Keratinocyte (primary cell): ENCODE measurements at regions not wholly inside any gene's neighbourhood (a gene's known extent, or its start where the extent isn't known, plus 50 kb on each side); places are given as distances from the start of the nearest gene placed in this dataset.

Experiments
- DNase-seq: peaks from one replicate; pipeline ENCODE4 v3.0.0-alpha.2; 2011; ENCODE audit warnings: low read depth, missing footprints, low spot score
- FAIRE-seq: peaks from 2 replicates; lab custom pipeline; 2011; peaks lifted over from hg19 to GRCh38; lab: Jason Lieb, UNC
- H2AFZ ChIP-seq: 2 replicates; pipeline ENCODE4 v1.6.0; 2012; ENCODE audit warnings: low read length, control low read depth, inconsistent platforms; ENCODE audit not compliant: control insufficient read depth
- H3K27ac ChIP-seq: 2 replicates; pipeline ENCODE4 v1.5.1; 2011; ENCODE audit warnings: low read length; ENCODE audit not compliant: control insufficient read depth, insufficient read depth
- H3K27me3 ChIP-seq: 3 replicates; pipeline ENCODE4 v1.6.0; 2011; ENCODE audit warnings: low read length; ENCODE audit not compliant: control insufficient read depth, insufficient read depth; ENCODE audit errors: extremely low read depth
- H3K36me3 ChIP-seq, 2 experiments: 2 replicates in 1 of 2; 3 replicates in 1 of 2; pipeline ENCODE4 v1.5.1; 2011; ENCODE audit warnings: low read length in 2 of 2, mild to moderate bottlenecking in 1 of 2; ENCODE audit not compliant: control insufficient read depth in 2 of 2, insufficient read depth in 2 of 2; ENCODE audit errors: extremely low read depth in 1 of 2
- H3K4me1 ChIP-seq: 3 replicates; pipeline ENCODE4 v1.5.1; 2011; ENCODE audit warnings: low read length; ENCODE audit not compliant: control insufficient read depth, insufficient read depth; ENCODE audit errors: extremely low read depth
- H3K4me2 ChIP-seq: 3 replicates; pipeline ENCODE4 v1.6.0; 2011; ENCODE audit warnings: low read depth, low read length; ENCODE audit not compliant: control insufficient read depth, insufficient read depth; ENCODE audit errors: extremely low read depth
- H3K4me3 ChIP-seq, 3 experiments: fragments of 200-600 bp in 1 of 3; sonication (generic) in 1 of 3; 2 replicates in 2 of 3; 3 replicates in 1 of 3; pipeline ENCODE4 v1.5.1; 2011 to 2016; ENCODE audit warnings: low read length in 3 of 3, mild to moderate bottlenecking in 3 of 3, control low read depth in 2 of 3, inconsistent platforms in 1 of 3, low read depth in 1 of 3, mixed read lengths in 1 of 3, mixed run types in 1 of 3, moderate library complexity in 1 of 3; ENCODE audit not compliant: control insufficient read depth in 2 of 3, insufficient read depth in 2 of 3; ENCODE audit errors: extremely low read depth in 1 of 3
- H3K79me2 ChIP-seq: 2 replicates; pipeline ENCODE4 v1.6.0; 2012; ENCODE audit warnings: low read length; ENCODE audit not compliant: control insufficient read depth, insufficient read depth
- H3K9ac ChIP-seq: 3 replicates; pipeline ENCODE4 v1.6.0; 2011; ENCODE audit warnings: low read length; ENCODE audit not compliant: control insufficient read depth, insufficient read depth; ENCODE audit errors: extremely low read depth
- H3K9me1 ChIP-seq: 3 replicates; pipeline ENCODE4 v1.6.0; 2011; ENCODE audit warnings: low read length; ENCODE audit not compliant: control insufficient read depth, insufficient read depth; ENCODE audit errors: extremely low read depth
- H3K9me3 ChIP-seq: 2 replicates; pipeline ENCODE4 v1.5.1; 2012; ENCODE audit warnings: low read depth, low read length; ENCODE audit not compliant: control insufficient read depth
- H4K20me1 ChIP-seq: 3 replicates; pipeline ENCODE4 v1.6.0; 2011; ENCODE audit warnings: low read length; ENCODE audit not compliant: control insufficient read depth, insufficient read depth; ENCODE audit errors: extremely low read depth
- CTCF ChIP-seq, 3 experiments: IDR thresholded peaks in 1 of 3; conservative IDR thresholded peaks in 1 of 3; optimal IDR thresholded peaks in 1 of 3; 2 replicates in 2 of 3; 3 replicates in 1 of 3; pipeline versions ENCODE3 to v1.5.1; 2011; ENCODE audit warnings: low read length in 3 of 3, mild to moderate bottlenecking in 3 of 3, moderate library complexity in 2 of 3, control low read depth in 1 of 3, inconsistent platforms in 1 of 3; ENCODE audit not compliant: insufficient read depth in 2 of 3; ENCODE audit errors: extremely low read depth in 1 of 3
- EZH2 ChIP-seq: IDR thresholded peaks from one replicate; pipeline ENCODE4 v1.6.1; 2012; ENCODE audit warnings: inconsistent platforms, mild to moderate bottlenecking, low read length, moderate library complexity
- dilution Hi-C: fragments of 300-500 bp; cut with MboI; formaldehyde crosslinking; loops from one replicate; pipeline ENCODE4 v1.7.0; 2020; ENCODE audit warnings: low sequenced_read_pairs; ENCODE audit not compliant: extremely low pct_ligation_motif_present

GRCh38 chr7:54253036-54253373 lies 289.2 kb upstream of the VSTM2A start:
- DNase-seq (no peak), FAIRE-seq (no peak)

GRCh38 chr7:54255242-54255641 lies 286.9 kb upstream of the VSTM2A start:
- H3K27ac ChIP-seq = no peak overlapping the region
- no peak overlapping the region for H3K4me2 ChIP-seq
- H3K9ac ChIP-seq = no peak overlapping the region
- no peaks in the 10 kb centered on the region for H3K9me1 ChIP-seq
- DNase-seq = no peak
- no peaks in the 10 kb centered on the region for H3K36me3 ChIP-seq
- TF ChIP-seq CTCF (optimal IDR thresholded peaks at IDR 0.05 in 1 of 3, IDR thresholded peaks at IDR 0.05 in 1 of 3, conservative IDR thresholded peaks at IDR 0.05 in 1 of 3; ENCODE audit: extremely low read depth in 1 of 3, insufficient read depth in 2 of 3, low read length in 3 of 3) = no peak
- TF ChIP-seq EZH2 = no peak
- no peaks in the 10 kb centered on the region for H4K20me1 ChIP-seq
- H3K4me1 ChIP-seq = no peaks in the 10 kb centered on the region
- no peaks in the 10 kb centered on the region for H3K9me3 ChIP-seq
- H3K27me3 ChIP-seq = no peaks in the 10 kb centered on the region
- dilution Hi-C loops = no loop called here
- H3K79me2 ChIP-seq = no peaks in the 10 kb centered on the region
- no peak for FAIRE-seq
- H3K4me3 ChIP-seq = no peak overlapping the region
- no peak overlapping the region for H2AFZ ChIP-seq

More at GRCh38 chr7:54253036-54253373, 289.2 kb upstream of the VSTM2A start:
- Histone ChIP-seq H2AFZ (no peak overlapping the region), H3K4me1 (no peaks in the 10 kb centered on the region), H3K9me1 (no peaks in the 10 kb centered on the region), H3K27ac (no peak overlapping the region), H3K9ac (no peak overlapping the region), H3K4me2 (no peak overlapping the region), H4K20me1 (no peaks in the 10 kb centered on the region), H3K9me3 (no peaks in the 10 kb centered on the region), H3K79me2 (no peaks in the 10 kb centered on the region), H3K4me3 (no peak overlapping the region), H3K36me3 (no peaks in the 10 kb centered on the region), H3K27me3 (no peaks in the 10 kb centered on the region)
- TF ChIP-seq CTCF (optimal IDR thresholded peaks at IDR 0.05 in 1 of 3, IDR thresholded peaks at IDR 0.05 in 1 of 3, conservative IDR thresholded peaks at IDR 0.05 in 1 of 3; ENCODE audit: extremely low read depth in 1 of 3, insufficient read depth in 2 of 3, low read length in 3 of 3) = no peak
- no peak for TF ChIP-seq EZH2
- dilution Hi-C loops = no loop called here
